K562 (cell line): ENCODE measurements at regions not wholly inside any gene's neighbourhood (a gene's known extent, or its start where the extent isn't known, plus 50 kb on each side); places are given as distances from the start of the nearest gene placed in this dataset.

Experiments
- ARNT ChIP-seq, 2 experiments: fragments of 450-650 bp; IDR thresholded peaks; 2 replicates each; pipeline ENCODE4 v1.6.1; 2016; ENCODE audit warnings: mild to moderate bottlenecking in 1 of 2
- CREB1 ChIP-seq, 2 experiments: sonication (generic) in 1 of 2; formaldehyde crosslinking in 1 of 2; IDR thresholded peaks; 2 replicates each; pipeline versions ENCODE4 v1.6.1 to v1.8.0; 2012 to 2022; ENCODE audit warnings: inconsistent platforms in 1 of 2, mild to moderate bottlenecking in 1 of 2, missing genetic modification reagents in 1 of 2, moderate library complexity in 1 of 2
- CXXC5 ChIP-seq: fragments of 250-450 bp; sonication (Bioruptor Pico); IDR thresholded peaks from 2 replicates; pipeline ENCODE4 v1.8.0; 2022; ENCODE audit warnings: inconsistent platforms, mild to moderate bottlenecking, moderate library complexity
- E2F5 ChIP-seq: sonication (generic); formaldehyde crosslinking; IDR thresholded peaks from 2 replicates; pipeline ENCODE4 v1.8.0; 2022; ENCODE audit warnings: mild to moderate bottlenecking, missing genetic modification reagents
- EP300 ChIP-seq: IDR thresholded peaks from 2 replicates; pipeline ENCODE4 v1.6.1; 2012; ENCODE audit warnings: low read length, improper control_type of control experiment
- FOS ChIP-seq: IDR thresholded peaks from 3 replicates; pipeline ENCODE4 v1.6.1; 2011; ENCODE audit not compliant: insufficient read length; ENCODE audit errors: extremely low read depth
- FOXM1 ChIP-seq, 2 experiments: fragments of 450-650 bp in 1 of 2; sonication (generic) in 1 of 2; formaldehyde crosslinking in 1 of 2; IDR thresholded peaks; 2 replicates each; pipeline versions ENCODE4 v1.6.1 to v1.9.0; 2017 to 2022; ENCODE audit warnings: low read depth in 2 of 2, mild to moderate bottlenecking in 2 of 2, missing genetic modification reagents in 1 of 2, moderate library complexity in 1 of 2
- HNRNPL ChIP-seq: fragments of 200-400 bp; formaldehyde crosslinking; IDR thresholded peaks from 2 replicates; pipeline ENCODE4 v1.6.1; 2017; ENCODE audit warnings: low read depth, mild to moderate bottlenecking, low read length
- MGA ChIP-seq: fragments of 450-650 bp; IDR thresholded peaks from 2 replicates; pipeline ENCODE4 v1.6.1; 2016; ENCODE audit warnings: mild to moderate bottlenecking, moderate library complexity
- ZBTB12 ChIP-seq: fragments of 250-450 bp; sonication (Bioruptor Pico); IDR thresholded peaks from 2 replicates; pipeline ENCODE4 v1.4.0; 2020
- ZC3H8 ChIP-seq: fragments of 450-650 bp; IDR thresholded peaks from 2 replicates; pipeline ENCODE4 v1.6.1; 2017
- ZNF174 ChIP-seq: fragments of 250-450 bp; sonication (Bioruptor Pico); IDR thresholded peaks from 2 replicates; pipeline ENCODE4 v1.4.0; 2020; ENCODE audit warnings: mild to moderate bottlenecking
- ZNF24 ChIP-seq: fragments of 450-650 bp; IDR thresholded peaks from 2 replicates; pipeline ENCODE4 v1.6.1; 2016
- ZNF324 ChIP-seq: fragments of 250-450 bp; sonication (Bioruptor Pico); IDR thresholded peaks from 2 replicates; pipeline ENCODE4 v1.4.0; 2020; ENCODE audit warnings: mild to moderate bottlenecking
- ZNF436 ChIP-seq: fragments of 250-450, 450-650 bp; sonication (Bioruptor Pico); formaldehyde crosslinking; IDR thresholded peaks from 2 replicates; pipeline ENCODE4 v1.7.0; 2020; ENCODE audit warnings: mild to moderate bottlenecking

- TF ChIP-seq FOS (peak; percentile 38), EP300 (0 out of 2 replicates have a peak, but pooled peaks have one; percentile 18), ZC3H8 (no peak), ZNF436 (no peak), E2F5 (CRISPR knock-in tag) (no peak), ARNT (IDR thresholded peaks at IDR 0.05) (no peak), MGA (0 out of 2 replicates have a peak, but pooled peaks have one; percentile 46), FOXM1 (IDR thresholded peaks at IDR 0.05; ENCODE audit: low read depth) (no peak), FOXM1 (CRISPR knock-in tag; IDR thresholded peaks at IDR 0.05; ENCODE audit: low read depth) (no peak), ZNF24 (no peak), HNRNPL (no peak), ZNF324 (no peak), CXXC5 (CRISPR knock-in tag) (peak; percentile 49; the same call in 1 of the 2 replicates), ZNF174 (CRISPR knock-in tag) (no peak), ZBTB12 (0 out of 2 replicates have a peak, but pooled peaks have one; percentile 28), CREB1 (IDR thresholded peaks at IDR 0.05) (peak; percentile 47; the same call in 1 of the 2 replicates), CREB1 (CRISPR knock-in tag; IDR thresholded peaks at IDR 0.05) (no peak)
Measured at GRCh38 chr1:244273845-244274619, 177.7 kb downstream of the ADSS2 start (continued).
